ENCODE measurements at regions not wholly inside any gene's neighbourhood (a gene's known extent, or its start where the extent isn't known, plus 50 kb on each side); places are given as distances from the start of the nearest gene placed in this dataset.
A peak's percentile ranks its signal among the peaks of the same experiment; 100 is the strongest.

- no peak for DNase-seq
Measured at GRCh38 chr11:91800208-91800914, 424.3 kb upstream of the FAT3 start.

- no peak for DNase-seq
Measured at GRCh38 chr11:91798240-91798639, 426.4 kb upstream of the FAT3 start.

GRCh38 chr11:91796999-91797398, 427.6 kb upstream of the FAT3 start:
- DNase-seq: no peak

- DNase-seq: no peak
Measured at GRCh38 chr11:91795139-91795887, 429.3 kb upstream of the FAT3 start.

GRCh38 chr11:91794146-91794545, 430.5 kb upstream of the FAT3 start:
- no peak for DNase-seq

GRCh38 chr11:91792779-91793262, 431.8 kb upstream of the FAT3 start:
- no peak for DNase-seq

- no peak for DNase-seq
Measured at GRCh38 chr11:91791171-91791468, 433.5 kb upstream of the FAT3 start.

GRCh38 chr11:91790346-91791170, 434.1 kb upstream of the FAT3 start:
- DNase-seq: no peak

GRCh38 chr11:91788764-91789163, 435.9 kb upstream of the FAT3 start:
- DNase-seq: no peak

- DNase-seq: no peak
Measured at GRCh38 chr11:91786097-91786496, 438.5 kb upstream of the FAT3 start.

- DNase-seq: no peak
Measured at GRCh38 chr11:91783173-91783572, 441.4 kb upstream of the FAT3 start.

- DNase-seq: no peak
Measured at GRCh38 chr11:91778758-91779157, 445.9 kb upstream of the FAT3 start.

- DNase-seq: no peak
Measured at GRCh38 chr11:91776655-91777054, 448.0 kb upstream of the FAT3 start.

GRCh38 chr11:91773090-91773489, 451.5 kb upstream of the FAT3 start:
- peak; percentile 19 for DNase-seq

GRCh38 chr11:91771961-91772360, 452.7 kb upstream of the FAT3 start:
- no peak for DNase-seq

- DNase-seq: no peak
Measured at GRCh38 chr11:91768783-91769182, 455.8 kb upstream of the FAT3 start.

- DNase-seq: no peak
Measured at GRCh38 chr11:91763331-91763730, 461.3 kb upstream of the FAT3 start.

- DNase-seq: no peak
Measured at GRCh38 chr11:91761406-91762025, 463.1 kb upstream of the FAT3 start.

- DNase-seq: no peak
Measured at GRCh38 chr11:91756829-91757480, 467.7 kb upstream of the FAT3 start.

- no peak for DNase-seq
Measured at GRCh38 chr11:91755951-91756707, 468.5 kb upstream of the FAT3 start.

GRCh38 chr11:91755526-91755925, 469.1 kb upstream of the FAT3 start:
- no peak for DNase-seq

- no peak for DNase-seq
Measured at GRCh38 chr11:91749251-91749650, 475.4 kb upstream of the FAT3 start.

Data from NCI-H146 (cell line).